Stimulated activated CD8-positive, alpha-beta memory T cell treated with anti-CD3 and anti-CD28 coated beads, Interleukin-7, amount 100 ng/mL, for 1 hour (primary cell): ENCODE measurements at regions not wholly inside any gene's neighbourhood (a gene's known extent, or its start where the extent isn't known, plus 50 kb on each side); places are given as distances from the start of the nearest gene placed in this dataset.
"Not testable (repeated sequence)": the region's sequence is repeated elsewhere in the genome, so short reads cannot be mapped to it uniquely, and the experiment has no call there.

Experiments used
- DNase-seq, 2 donors: peaks; one replicate each; pipeline ENCODE4 v3.0.0-alpha.2; 2020; ENCODE audit warnings: low read depth in 2 of 2

DNA sequence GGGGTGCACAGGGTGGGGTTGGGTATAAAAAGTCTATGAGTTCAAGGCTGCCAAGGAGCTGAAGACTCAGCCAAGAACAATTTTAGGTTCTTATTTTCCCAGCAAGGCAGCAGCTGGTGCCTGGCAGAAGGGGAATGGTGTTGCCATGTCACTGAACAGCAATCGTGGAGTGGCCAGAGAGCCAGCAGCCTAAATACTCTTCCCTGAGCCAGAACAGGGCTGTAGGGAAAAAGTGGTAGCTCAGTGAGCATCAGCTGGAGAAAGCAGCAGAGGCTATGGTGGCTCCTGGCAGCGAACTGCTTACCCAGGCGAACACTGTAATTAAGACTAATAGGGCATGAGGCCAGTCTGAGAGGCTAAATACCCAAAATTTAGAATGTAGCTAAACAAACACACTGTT, 334.9 kb downstream of the RMST start:
- DNase-seq = no peak

DNA sequence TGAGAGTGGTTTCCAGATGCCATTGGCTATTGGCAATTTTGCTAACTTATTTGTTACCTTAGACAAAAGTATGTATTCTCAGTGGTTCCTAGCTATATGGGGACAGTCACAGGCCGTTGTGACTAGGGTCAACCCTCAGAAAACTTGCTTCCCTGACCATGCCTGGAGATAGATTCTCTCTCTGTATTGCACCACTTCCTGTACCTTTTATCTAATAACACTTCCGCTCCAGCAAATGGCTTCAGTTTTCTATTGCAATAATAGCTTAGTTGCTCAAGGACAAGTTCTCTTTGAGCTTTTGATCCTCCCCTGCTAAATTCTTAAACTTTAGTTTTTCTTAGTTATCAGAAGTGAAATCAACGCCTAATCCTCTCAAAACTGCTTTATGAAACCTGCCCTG, 338.0 kb downstream of the RMST start:
- DNase-seq = no peak

DNA sequence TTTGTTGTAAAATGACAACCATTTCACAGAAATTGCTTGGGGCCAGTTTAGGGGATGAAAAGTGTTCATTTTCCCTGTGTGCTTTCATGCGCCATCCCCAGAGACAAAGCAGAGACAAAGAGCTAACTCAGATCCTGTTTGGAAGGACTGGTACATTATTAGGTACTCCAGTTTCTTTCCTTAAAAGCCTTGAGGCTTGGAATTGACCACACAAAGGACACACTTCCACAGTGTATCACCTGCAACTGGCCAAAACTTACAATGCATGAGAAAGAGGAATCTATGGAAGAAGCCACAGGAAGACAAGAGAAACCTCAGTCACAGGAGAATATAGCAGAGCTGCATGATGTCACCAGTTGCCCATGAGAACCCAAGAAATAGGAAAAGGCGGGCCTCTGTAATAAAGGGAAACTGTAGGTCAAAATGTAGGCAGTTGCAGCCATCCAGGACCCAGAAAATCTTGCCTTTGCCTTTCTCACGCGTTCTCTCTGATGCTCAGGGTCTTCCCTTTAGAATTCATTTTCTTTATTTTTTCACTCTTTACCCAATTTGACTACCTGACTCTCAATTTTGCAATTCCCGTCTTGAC, 339.0 kb downstream of the RMST start:
- DNase-seq = no peak

DNA sequence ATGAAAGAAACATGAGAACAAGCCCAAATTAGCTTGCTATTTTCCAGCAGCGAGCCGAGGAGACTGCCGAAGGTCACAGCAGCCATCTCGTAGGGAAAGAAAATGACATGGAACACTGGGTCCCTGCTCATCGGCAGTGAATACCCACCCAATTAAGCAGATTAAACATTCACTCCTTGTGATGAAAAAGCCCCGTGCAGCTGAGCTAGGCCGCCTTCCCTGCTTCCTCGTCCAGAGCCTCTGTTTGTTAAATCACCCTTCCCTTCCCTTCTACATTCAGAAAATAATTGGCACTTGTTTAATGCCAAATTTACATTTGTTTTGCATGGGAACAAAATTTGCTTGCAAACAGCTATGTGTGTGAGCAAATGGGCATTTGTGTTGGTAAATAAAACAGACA, 342.5 kb downstream of the RMST start:
- DNase-seq = no peak

DNA sequence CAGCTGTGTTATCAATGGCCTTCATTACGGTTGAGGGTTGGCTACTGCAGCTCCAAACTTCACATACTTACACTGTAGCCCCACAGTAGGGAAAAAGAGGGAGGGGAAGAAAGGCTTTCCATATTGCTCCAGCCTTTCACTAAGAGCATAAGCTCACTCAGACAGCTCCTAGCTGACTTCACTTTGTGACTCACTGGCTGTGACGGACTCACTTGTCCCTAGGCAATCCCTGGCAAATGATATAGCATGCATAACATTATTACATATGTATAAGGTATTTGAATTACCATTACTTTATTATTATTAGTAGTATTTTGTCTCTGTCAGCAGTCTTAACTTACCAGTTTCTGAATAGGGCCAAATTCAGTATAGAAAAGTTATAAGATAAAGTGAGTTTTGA, 350.7 kb downstream of the RMST start:
- DNase-seq = no peak

DNA sequence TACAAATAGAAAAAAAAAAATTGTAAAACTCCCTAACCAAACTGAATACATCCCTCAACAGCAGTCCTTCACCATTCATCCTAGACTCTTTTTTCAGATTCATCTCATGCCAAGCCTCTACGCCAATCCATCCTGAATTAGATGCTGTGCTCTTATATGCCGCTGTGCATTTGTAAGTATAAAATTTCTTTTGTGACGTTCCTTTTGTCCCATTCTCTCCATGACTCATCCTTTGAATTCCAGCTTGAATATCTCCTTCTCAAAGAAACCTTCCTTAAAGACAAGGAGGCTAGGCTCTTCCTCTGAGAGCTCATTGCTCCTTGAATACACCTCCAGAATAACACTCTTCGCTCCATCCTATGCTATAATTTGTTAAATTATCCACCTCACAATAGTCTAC, 359.2 kb downstream of the RMST start:
- DNase-seq = no peak

DNA sequence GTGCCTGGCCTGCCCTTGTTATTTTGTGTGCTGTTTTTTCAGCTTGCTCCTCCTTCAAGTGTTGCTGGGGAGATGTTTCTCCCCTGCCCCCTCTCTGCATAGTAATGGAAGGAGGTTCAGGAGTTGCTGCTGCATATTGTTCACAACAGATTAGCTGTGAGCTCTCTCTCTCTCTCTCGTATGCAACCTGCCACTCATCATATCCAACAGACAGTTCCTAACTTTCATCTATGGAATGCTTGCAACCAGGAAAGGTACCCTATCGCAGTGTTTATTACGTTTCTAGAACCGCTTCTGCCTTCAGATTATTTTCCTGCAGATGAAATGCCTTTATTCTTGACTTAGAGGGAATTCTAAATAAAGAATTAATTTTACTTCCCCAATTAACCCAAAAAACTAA, 372.9 kb downstream of the RMST start:
- DNase-seq = no peak

DNA sequence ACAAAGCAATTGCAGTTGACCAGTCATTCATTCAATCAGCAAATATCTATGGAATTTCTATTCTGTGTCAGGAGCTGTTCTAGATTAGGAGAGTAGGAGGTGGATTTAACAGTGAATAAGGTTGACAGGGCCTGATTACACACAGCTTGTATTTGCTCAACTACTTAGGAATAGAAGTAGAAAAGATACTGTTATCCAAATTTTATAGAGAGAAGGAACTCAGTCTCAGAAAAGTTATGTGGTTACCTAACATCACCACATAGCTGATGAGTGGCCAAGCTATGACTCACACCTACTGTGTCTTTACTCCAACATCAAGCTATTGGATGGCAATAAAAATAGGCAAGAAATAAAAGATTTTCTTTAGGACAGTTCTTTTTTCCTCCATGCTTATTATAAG, 374.8 kb downstream of the RMST start:
- no peak for DNase-seq

DNA sequence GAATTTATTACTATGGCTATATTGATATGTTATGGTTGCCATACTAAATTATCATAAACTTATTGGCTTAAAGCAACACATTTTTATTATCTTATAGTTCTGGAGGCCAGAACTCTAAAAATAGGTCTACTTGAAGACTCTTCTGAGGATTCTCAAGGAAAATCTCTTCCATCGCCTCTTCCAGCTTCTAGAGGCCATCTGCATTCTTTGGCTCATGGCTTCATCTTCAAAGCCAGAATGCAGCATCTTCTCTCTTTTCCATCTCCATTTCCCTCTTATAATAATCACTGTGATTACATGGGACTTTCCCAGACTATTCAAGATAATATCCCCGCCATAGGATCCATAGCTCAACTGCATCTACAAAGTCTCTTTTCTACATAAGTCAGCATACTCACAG, 385.4 kb downstream of the RMST start:
- no peak for DNase-seq

DNA sequence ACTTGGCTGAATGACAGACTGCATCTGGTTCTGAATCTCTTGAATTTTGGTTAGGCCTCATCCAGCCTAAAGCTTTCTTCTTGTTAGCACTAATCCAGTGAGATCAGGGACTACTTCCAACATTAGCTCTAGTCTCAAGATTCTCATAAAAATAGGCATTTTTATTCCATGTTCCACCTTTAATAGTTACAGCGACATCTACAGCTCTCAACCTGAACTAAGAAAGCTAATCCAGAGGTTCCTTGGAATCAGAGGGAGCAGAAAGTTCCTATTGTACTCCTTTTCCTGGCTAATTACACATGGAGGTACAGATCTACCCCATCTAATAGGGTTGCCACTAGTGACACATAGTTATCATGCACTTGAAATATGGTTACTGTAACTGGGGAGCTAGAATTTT, 391.9 kb downstream of the RMST start:
- no peak for DNase-seq

DNA sequence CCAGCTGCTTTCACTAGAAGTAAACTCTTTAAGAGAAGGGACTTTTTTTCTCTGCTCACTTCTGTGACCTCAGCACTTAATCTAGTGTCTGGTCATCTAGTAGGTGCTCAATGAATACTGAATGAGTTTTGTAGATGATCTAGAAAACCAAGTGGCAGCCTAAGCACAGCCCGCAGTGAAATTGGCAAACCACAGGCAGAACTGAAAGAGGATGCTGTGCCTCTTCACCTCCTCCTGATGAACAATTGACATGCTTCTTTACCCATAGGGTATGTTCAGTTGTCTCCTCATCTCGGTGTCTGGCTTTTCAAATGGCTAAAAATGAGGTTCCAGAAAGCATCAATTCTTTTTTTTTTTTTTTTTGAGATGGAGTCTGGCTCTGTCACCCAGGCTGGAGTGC, 399.5 kb downstream of the RMST start:
- no peak for DNase-seq

DNA sequence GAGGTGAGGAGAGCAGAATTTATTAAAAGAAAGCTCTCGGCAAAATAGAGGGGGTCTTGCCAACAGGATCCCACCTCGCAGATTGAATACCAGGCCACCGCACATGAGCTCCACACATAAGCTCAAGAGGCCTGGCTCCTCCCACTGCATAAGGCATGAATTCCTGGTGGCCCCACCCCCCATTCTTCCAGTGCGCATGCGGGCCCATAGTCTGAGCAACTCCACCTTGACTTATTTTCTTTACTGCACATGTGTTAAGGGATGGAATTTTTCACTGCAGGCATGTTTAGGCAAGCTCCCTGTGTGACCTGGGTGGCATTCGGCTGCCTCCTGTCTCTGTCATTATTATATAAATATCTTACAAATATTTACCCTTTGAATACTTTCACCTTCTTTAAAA, 412.5 kb downstream of the RMST start:
- no peak for DNase-seq

DNA sequence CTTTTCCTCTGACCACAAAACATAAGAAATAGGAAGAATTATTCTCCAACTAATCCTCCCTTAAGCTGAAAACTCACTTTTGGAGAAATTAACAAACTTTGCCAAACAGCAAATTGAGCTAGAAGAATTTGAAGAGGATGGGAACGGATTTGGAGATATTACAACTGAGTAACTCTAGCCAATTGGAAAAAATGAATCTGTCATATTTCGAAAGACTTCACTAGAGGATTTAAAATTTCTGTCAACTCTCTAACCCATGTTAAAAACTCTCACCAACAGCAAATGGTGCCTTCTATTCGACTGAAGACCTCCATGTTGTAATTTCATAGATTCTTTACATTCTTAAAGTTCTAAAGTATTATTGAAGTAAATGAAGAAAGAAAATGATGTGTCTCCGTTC, 414.2 kb downstream of the RMST start:
- DNase-seq = no peak

DNA sequence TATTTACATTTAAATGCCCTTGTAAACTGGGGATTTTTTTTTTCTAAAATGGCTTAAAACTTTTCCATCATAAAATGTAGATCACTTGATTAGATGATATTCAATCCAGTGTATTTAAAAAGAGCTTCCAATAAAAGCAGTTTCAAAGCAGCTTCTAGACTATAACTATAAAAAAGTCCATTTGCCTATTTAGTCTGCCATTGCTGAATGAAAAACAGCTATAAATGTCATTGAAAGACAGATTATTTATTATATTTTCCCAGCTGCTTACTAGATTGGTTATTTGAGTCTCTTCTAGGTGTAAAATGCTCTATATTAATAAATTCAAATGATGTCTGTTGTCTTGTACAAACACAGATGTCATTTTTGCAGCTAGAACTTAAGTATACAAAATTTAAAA, 414.8 kb downstream of the RMST start:
- no peak for DNase-seq

DNA sequence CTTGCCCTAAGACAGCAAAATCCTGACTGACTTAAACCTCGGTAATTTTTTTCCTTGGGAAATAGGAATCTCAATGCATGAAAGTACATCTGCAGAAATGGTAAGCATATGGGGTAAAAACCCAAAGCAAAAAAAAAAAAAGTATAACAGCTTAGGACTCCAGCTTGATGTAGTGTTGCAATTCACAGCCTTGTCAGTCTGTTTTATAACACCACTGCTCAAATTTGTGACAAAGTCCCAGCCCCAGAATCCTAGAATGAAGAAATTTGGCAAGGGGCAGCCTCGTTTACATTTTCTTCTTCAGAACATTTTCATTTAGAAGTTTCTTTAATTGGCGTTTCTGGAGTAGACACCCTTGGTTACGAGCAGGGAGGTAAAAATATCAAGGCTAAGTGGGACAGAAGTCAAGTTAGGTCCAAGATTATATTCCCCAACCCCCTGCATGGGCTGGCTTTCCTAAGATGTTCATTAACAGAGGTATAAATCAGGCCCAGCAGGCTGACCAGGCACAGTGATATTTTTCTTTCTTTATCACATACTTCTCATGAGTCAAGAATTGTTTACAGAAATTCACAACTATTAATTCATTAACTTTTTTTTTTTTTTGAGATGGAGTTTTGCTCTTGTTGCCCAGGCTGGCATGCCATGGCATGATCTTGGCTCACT, 424.0 kb downstream of the RMST start:
- DNase-seq = no peak

DNA sequence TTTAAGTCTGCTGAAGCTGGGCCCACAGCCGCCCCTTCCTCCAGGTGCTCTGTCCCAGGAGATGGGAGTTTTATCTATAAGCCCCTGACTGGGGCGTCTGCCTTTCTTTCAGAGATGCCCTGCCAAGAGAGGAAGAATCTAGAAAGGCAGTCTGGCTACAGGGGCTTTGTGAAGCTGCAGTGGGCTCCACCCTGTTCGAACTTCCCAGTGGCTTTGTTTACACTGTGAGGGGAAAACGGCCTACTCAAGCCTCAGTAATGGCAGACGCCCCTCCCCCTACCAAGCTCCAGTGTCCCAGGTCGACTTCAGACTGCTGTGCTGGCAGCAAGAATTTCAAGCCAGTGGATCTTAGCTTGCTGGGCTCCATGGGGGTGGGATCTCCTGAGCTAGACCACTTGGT, 435.3 kb downstream of the RMST start:
- DNase-seq = not testable (repeated sequence)

DNA sequence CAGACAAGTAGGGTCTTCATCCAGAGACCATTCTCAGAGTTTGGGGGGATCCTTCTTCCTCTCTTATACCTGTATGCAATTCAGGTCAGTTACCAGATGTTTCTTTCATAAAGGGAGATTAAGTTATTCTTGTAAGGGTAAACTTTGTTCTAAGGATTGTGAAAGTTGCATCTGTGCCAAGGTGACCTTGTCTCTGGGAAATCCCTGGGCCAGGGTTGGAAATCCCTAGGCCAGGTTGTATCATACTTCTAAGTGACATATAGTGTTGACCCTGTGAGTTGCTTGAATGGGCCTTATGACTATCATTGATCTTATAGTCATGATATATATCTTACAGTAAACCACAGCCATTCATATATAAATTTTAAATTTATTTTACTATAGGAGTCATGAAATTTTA, 436.9 kb downstream of the RMST start:
- DNase-seq = no peak

DNA sequence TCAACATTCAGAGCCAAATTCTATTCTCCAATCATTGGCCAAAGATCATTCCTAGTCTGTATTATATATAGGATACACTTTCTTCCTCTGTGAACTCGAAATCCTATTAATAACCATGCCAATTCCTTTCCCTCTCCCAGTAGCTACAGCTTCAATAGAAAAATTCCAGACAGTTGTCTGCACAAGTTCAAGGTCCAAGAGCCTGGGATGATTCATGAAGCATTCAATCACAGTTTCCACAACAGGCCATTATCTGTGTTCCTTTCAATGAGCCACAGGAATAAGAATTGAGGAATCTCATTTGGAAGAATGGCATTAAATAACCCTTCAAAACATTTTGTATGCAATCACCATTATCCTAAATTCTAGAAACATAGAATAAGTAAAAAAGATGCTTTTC, 437.4 kb downstream of the RMST start:
- DNase-seq = no peak

DNA sequence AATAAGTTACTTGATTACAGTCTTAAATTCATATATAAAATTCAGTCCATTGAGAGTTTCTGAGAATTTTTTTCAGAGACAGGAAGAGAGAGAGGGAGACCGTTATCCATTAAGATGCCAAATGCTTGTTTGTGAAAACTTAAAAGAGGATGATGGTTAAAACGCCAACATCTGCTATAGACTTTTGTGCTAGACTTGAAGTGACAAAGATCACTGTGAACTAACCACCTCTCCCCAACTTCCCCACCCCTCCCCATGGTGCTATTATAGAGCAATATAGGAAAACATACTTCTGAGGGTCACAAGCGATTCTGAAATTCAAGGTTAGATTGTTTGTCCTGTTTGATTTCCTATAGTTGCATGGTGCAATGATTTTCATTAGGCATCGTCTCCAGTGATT, 440.8 kb downstream of the RMST start:
- DNase-seq = no peak

DNA sequence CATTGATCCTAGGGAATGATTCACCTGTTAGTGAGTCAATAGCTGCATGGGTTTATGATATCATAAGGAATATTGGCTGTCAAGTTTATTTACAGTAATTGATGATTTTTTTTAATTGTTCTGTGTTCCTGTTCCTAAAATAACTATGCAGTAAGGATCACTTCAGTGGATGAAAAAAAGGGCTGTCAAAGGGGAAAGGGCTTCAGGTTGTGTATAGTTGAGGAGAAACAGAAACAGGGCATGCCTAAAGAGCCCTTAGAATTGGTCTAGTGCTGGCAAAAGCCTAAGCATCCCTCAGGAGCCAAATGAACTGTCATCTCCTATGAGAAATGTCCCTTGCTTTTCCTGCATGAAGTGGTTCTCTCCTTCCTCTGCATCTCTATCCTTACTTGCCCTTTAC, 444.9 kb downstream of the RMST start:
- no peak for DNase-seq

DNA sequence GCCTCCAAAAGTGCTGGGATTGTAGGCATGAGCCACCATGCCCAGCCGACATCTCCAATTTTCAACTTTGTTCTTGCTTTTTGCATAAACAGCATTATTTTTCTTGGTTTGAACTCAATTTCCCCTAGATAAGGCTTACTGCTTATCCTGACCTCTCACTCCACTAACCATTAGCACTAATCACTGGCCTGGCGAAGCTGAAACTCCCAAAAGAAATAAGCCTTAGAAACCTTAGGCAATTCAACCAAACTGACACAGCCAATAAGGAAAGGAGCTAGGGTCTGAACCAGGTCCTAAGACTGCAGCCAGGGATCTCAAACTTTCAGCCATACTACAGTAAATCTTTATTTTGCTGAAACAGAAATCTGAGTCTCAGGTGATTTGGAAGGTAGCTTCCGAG, 448.0 kb downstream of the RMST start:
- no peak for DNase-seq

DNA sequence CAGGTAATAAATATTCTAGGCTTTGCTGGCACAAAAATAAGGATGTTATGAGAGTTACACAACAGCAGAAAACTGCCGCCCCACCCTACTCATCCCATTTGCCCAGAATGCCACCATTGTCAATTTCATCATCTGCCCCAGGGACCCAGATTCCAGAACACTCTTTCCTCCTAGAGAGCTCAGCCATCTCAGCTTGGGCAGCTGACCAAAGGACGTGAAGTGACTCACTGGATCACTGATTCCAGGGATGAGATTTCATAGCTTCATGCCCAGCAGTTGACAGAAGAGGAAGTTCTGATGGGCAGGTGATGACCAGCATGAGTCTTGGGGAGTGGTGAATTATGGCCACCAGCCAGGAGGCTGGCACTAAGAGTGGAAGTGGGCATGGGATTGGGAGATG, 450.3 kb downstream of the RMST start:
- no peak for DNase-seq

DNA sequence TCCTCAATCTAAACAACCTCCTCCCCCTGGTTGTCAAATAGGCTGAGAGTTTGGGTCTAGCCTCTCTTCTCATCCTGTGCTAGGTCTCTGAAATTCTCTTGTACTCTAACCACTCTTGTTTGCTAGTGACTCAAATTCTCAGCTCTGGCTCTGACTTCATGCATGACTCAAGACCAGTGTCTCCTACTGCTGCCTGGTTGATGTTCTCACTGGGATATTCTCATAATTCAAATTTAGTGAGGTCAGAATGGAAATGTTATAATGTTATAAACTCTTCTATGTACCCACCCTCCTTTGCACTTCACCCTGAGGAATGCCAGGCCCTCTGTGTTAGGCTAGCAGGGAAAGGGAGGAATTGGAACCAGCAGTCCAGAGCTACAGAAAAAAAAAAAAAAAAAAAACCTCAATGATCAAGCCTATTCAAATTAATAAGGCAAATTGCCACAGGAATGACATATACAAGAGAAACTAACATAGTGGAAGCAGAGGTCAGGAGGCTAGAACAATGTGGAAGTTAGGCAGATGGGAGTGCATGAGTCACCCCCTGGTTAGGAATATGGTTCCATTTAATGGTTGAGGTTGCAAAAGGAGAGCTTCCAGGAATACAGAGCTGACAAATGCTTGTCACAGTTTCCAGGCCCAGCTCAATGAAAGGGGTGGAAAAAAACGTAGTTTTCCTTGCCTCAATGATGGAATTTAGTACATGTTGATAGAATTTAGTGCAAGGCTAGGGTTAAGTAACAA, 459.5 kb downstream of the RMST start:
- DNase-seq = no peak

DNA sequence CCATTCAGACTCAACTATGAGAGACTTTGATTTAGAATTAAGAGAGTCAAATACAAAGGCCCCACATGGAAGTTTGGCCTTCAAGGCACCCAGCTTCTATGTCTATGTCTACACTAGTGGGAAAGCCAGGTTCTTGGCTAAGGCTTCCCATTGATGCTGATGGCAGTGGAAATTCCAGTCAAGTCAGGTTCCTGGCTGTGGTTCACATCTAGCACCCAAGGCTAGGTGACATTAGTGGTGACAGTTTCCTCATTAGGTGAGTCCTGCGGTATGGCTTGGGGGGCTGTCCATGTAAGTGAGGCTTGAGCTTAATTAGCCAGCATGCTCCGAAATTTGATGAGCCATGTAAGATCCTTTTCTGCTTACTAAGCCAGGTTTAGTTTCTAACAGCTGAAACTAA, 460.9 kb downstream of the RMST start:
- no peak for DNase-seq
